GM12891 (cell line): ENCODE measurements at regions not wholly inside any gene's neighbourhood (a gene's known extent, or its start where the extent isn't known, plus 50 kb on each side); places are given as distances from the start of the nearest gene placed in this dataset.

Experiments
- PAX5 ChIP-seq: IDR thresholded peaks from 2 replicates; pipeline ENCODE4 v1.6.1; 2011; ENCODE audit warnings: low read length, moderate library complexity, mild to moderate bottlenecking; ENCODE audit not compliant: insufficient read depth, severe bottlenecking
- POLR2A ChIP-seq: IDR thresholded peaks from 2 replicates; pipeline ENCODE4 v1.6.1; 2011; ENCODE audit warnings: low read depth, low read length, control low read depth
- POLR2AphosphoS5 ChIP-seq: IDR thresholded peaks from 2 replicates; pipeline ENCODE4 v1.6.1; 2011; ENCODE audit warnings: low read depth, low read length, control low read depth
- POU2F2 ChIP-seq: IDR thresholded peaks from 2 replicates; pipeline ENCODE4 v1.6.1; 2011; ENCODE audit warnings: low read depth, mild to moderate bottlenecking, control low read depth, low read length, moderate library complexity
- SPI1 ChIP-seq: IDR thresholded peaks from 2 replicates; pipeline ENCODE4 v1.6.1; 2011; ENCODE audit warnings: low read depth, low read length, control low read depth
- TAF1 ChIP-seq: IDR thresholded peaks from 2 replicates; pipeline ENCODE4 v1.6.1; 2011; ENCODE audit warnings: low read depth, low read length, control low read depth

DNA sequence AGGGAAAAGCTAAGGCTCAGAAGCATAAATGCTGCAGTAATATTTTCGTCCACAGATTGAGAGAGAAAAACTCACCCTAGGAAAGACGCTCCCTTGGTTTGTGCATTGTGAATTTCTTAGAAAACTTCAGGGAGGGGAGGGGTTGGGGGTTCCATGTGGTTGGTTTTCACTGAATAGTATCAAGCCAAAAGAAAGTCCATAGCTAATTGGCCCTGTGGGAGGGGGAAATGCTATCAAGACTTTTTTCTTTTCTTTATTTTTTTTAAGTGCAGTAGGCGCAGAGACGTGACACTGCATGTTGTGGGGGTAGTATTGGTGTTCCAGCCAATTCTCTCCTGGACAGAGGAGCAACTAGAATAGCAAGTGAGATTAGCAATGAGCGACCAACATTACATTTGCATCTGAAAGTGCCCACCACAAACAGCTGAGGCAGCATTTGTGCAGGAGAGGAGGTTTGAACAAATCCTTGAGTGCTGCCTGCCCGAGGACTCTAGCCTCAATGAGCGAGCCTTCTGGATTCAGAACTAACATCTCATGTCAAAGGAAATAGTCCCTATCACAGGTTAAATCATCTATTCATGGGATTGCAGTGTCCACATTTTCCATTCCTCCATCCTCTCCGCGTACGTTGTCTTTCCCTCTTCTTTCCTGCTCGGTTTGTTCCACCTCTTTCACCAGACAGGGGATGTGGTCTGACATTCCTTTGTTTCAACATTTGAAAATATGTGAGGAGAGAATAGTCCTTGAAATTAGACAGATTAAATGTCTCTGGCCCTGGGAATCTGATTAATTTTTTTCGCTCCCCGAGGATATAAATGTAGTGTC lies 118.0 kb upstream of the MARK1 start:
- no peak for TF ChIP-seq POLR2A
- no peak for TF ChIP-seq POLR2AphosphoS5
- no peak for TF ChIP-seq TAF1
- no peak for TF ChIP-seq PAX5
- TF ChIP-seq POU2F2 = no peak
- TF ChIP-seq SPI1 = no peak
